ENCODE measurements at regions not wholly inside any gene's neighbourhood (a gene's known extent, or its start where the extent isn't known, plus 50 kb on each side); places are given as distances from the start of the nearest gene placed in this dataset.
"Not testable (repeated sequence)": the region's sequence is repeated elsewhere in the genome, so short reads cannot be mapped to it uniquely, and the experiment has no call there.

GRCh38 chr12:59404109-59404650 is 191.6 kb upstream of the SLC16A7 start:
- no peak for FAIRE-seq

GRCh38 chr12:59403259-59403932 is 192.4 kb upstream of the SLC16A7 start:
- FAIRE-seq: no peak

GRCh38 chr12:59401862-59402261 is 194.0 kb upstream of the SLC16A7 start:
- no peak for FAIRE-seq

- FAIRE-seq: no peak
These were observed 197.7 kb upstream of the SLC16A7 start for GRCh38 chr12:59398164-59398563.

GRCh38 chr12:59396919-59397318 is 198.9 kb upstream of the SLC16A7 start:
- no peak for FAIRE-seq

- no peak for FAIRE-seq
These were observed 199.3 kb upstream of the SLC16A7 start for GRCh38 chr12:59396519-59396918.

- not testable (repeated sequence) for FAIRE-seq
These were observed 200.5 kb upstream of the SLC16A7 start for GRCh38 chr12:59395310-59395709.

GRCh38 chr12:59393506-59393905 is 202.3 kb upstream of the SLC16A7 start:
- no peak for FAIRE-seq

- no peak for FAIRE-seq
These were observed 205.8 kb upstream of the SLC16A7 start for GRCh38 chr12:59389968-59390576.

GRCh38 chr12:59388694-59389093 is 207.1 kb upstream of the SLC16A7 start:
- no peak for FAIRE-seq

- FAIRE-seq: no peak
These were observed 207.7 kb upstream of the SLC16A7 start for GRCh38 chr12:59388176-59388575.

GRCh38 chr12:59386236-59386635 is 209.6 kb upstream of the SLC16A7 start:
- no peak for FAIRE-seq

- FAIRE-seq: no peak
These were observed 212.6 kb upstream of the SLC16A7 start for GRCh38 chr12:59383079-59383822.

GRCh38 chr12:59382282-59383078 is 213.3 kb upstream of the SLC16A7 start:
- FAIRE-seq: no peak

- no peak for FAIRE-seq
These were observed 214.7 kb upstream of the SLC16A7 start for GRCh38 chr12:59381106-59381505.

GRCh38 chr12:59375633-59376032 is 220.2 kb upstream of the SLC16A7 start:
- no peak for FAIRE-seq

- no peak for FAIRE-seq
These were observed 221.0 kb upstream of the SLC16A7 start for GRCh38 chr12:59374783-59375182.

GRCh38 chr12:59372956-59373355 is 222.9 kb upstream of the SLC16A7 start:
- no peak for FAIRE-seq

- no peak for FAIRE-seq
These were observed 224.9 kb upstream of the SLC16A7 start for GRCh38 chr12:59370933-59371332.

- FAIRE-seq: no peak
These were observed 230.7 kb upstream of the SLC16A7 start for GRCh38 chr12:59365133-59365532.

- FAIRE-seq: no peak
These were observed 238.0 kb upstream of the SLC16A7 start for GRCh38 chr12:59357811-59358210.

GRCh38 chr12:59346248-59346647 is 249.6 kb upstream of the SLC16A7 start:
- FAIRE-seq: not testable (repeated sequence)

GRCh38 chr12:59345406-59345805 is 250.4 kb upstream of the SLC16A7 start:
- no peak for FAIRE-seq
